ENCODE measurements at regions not wholly inside any gene's neighbourhood (a gene's known extent, or its start where the extent isn't known, plus 50 kb on each side); places are given as distances from the start of the nearest gene placed in this dataset.

GRCh38 chr10:111295788-111296187, 219.0 kb downstream of the ADRA2A start:
- Histone ChIP-seq H2BK5ac (ENCODE audit: low read depth, low read length) (no peak overlapping the region), H3K4ac (replicated peaks; ENCODE audit: insufficient read length, low read depth, low read length) (no peak overlapping the region), H3K56ac (replicated peaks; ENCODE audit: insufficient read length, low read depth, low read length) (no peak overlapping the region), H3K79me1 (ENCODE audit: low read depth, low read length) (no peaks in the 10 kb centered on the region), H3K18ac (ENCODE audit: extremely low read depth, low read length) (no peak overlapping the region), H3K27me3 (replicated peaks in 1 of 4; ENCODE audit: control insufficient read depth in 3 of 4, extremely low read depth in 1 of 4, insufficient read depth in 3 of 4, low read length in 3 of 4) (no peaks in the 10 kb centered on the region), H4K91ac (replicated peaks; ENCODE audit: insufficient read length, low read length) (no peak overlapping the region), H2BK15ac (ENCODE audit: low read length) (no peak overlapping the region), H3K14ac (ENCODE audit: insufficient read length) (no peak overlapping the region), H2BK12ac (ENCODE audit: low read depth, low read length) (no peak overlapping the region), H4K8ac (ENCODE audit: extremely low read depth, insufficient read depth, low read length) (no peak overlapping the region), H3K4me3 (ENCODE audit: extremely low read depth in 1 of 4, insufficient read depth in 2 of 4, low read depth in 3 of 4, low read length in 4 of 4) (no peak overlapping the region), H3K9me3 (ENCODE audit: insufficient read depth in 2 of 2, low read depth in 1 of 2, low read length in 1 of 2) (no peaks in the 10 kb centered on the region), H3K23me2 (ENCODE audit: low read depth, low read length) (no peaks in the 10 kb centered on the region), H2BK120ac (replicated peaks; ENCODE audit: low read depth, low read length) (no peak overlapping the region), H2AK5ac (ENCODE audit: low read depth, low read length) (no peak overlapping the region), H4K20me1 (replicated peaks in 1 of 2; ENCODE audit: control insufficient read depth in 1 of 2, insufficient read depth in 2 of 2, low read length in 2 of 2) (no peaks in the 10 kb centered on the region), H2BK20ac (ENCODE audit: low read length) (no peak overlapping the region), H3K36me3 (ENCODE audit: control insufficient read depth in 2 of 4, insufficient read depth in 4 of 4, low read length in 3 of 4) (no peaks in the 10 kb centered on the region), H3K27ac (ENCODE audit: low read depth, low read length) (no peak overlapping the region), H2AFZ (ENCODE audit: low read length) (no peak overlapping the region), H3K4me2 (ENCODE audit: insufficient read depth in 1 of 2, low read depth in 2 of 2, low read length in 2 of 2) (no peak overlapping the region), H3K79me2 (ENCODE audit: control insufficient read depth in 1 of 2, insufficient read depth in 2 of 2, low read length in 2 of 2) (no peaks in the 10 kb centered on the region), H3K4me1 (replicated peaks in 1 of 4; ENCODE audit: control insufficient read depth in 3 of 4, insufficient read depth in 4 of 4, low read length in 3 of 4) (no peaks in the 10 kb centered on the region; a peak in 1 of 7 replicates), H3K9ac (replicated peaks in 1 of 4; ENCODE audit: extremely low read depth in 1 of 4, low read depth in 3 of 4, low read length in 3 of 4) (no peak overlapping the region), H4K5ac (ENCODE audit: insufficient read length, low read depth, low read length) (no peak overlapping the region), H3K23ac (ENCODE audit: insufficient read length) (no peak overlapping the region)
- ChIA-PET CTCF (ENCODE audit: partially characterized antibody) (interaction anchor here (1.2 to 1.8 kb wide), 2 partner anchors 8 to 14 kb away, joined by 4 to 9 read pairs; no protein-coding TSS in a partner anchor), POLR2A (ENCODE audit: partially characterized antibody) (no interaction called here)
- WGBS, 2 experiments (ENCODE audit: extremely low coverage in 1 of 2, insufficient coverage in 1 of 2, insufficient read length in 1 of 2, insufficient replicate concordance in 2 of 2, low coverage in 1 of 2, low lambda C conversion rate in 2 of 2, missing lambda C conversion rate in 1 of 2): 94% methylated on average over 1 of the region's 1 CpG; no CpG with 5 or more reads in 1 of the 2 experiments
- FAIRE-seq: no peak
- TF ChIP-seq POU5F1 (IDR thresholded peaks at IDR 0.05; ENCODE audit: low read depth, low read length) (no peak), KDM4A (IDR thresholded peaks at IDR 0.05; ENCODE audit: low read depth, low read length, severe bottlenecking) (no peak), JUND (IDR thresholded peaks at IDR 0.05; ENCODE audit: low read length) (no peak), EGR1 (IDR thresholded peaks at IDR 0.05; ENCODE audit: borderline replicate concordance, low read depth, low read length) (no peak), TAF1 (IDR thresholded peaks at IDR 0.05; ENCODE audit: low read depth, low read length) (no peak), BCL11A (IDR thresholded peaks at IDR 0.05; ENCODE audit: low read depth in 2 of 2, low read length in 2 of 2) (no peak), GTF2F1 (IDR thresholded peaks at IDR 0.05; ENCODE audit: borderline replicate concordance, low read depth, low read length) (no peak), CTBP2 (IDR thresholded peaks at IDR 0.05; ENCODE audit: borderline replicate concordance, insufficient read depth, insufficient read length, low read length) (no peak), SIN3A (conservative IDR thresholded peaks at IDR 0.05 in 1 of 2, IDR thresholded peaks at IDR 0.05 in 1 of 2; ENCODE audit: low read depth in 1 of 2, low read length in 2 of 2) (no peak), RBBP5 (IDR thresholded peaks at IDR 0.05; ENCODE audit: borderline replicate concordance, low read depth, low read length) (no peak)
- no peak for DNase-seq (ENCODE audit: low read depth in 1 of 2, low spot score in 2 of 2)

Data from H1 (cell line).